Breast epithelium (tissue), 4 donors: ENCODE measurements at regions not wholly inside any gene's neighbourhood (a gene's known extent, or its start where the extent isn't known, plus 50 kb on each side); places are given as distances from the start of the nearest gene placed in this dataset.

Source experiments
- DNase-seq, 2 donors: peaks; one replicate each; pipeline ENCODE4 v3.0.0-alpha.2; 2019; ENCODE audit warnings: low spot score in 2 of 2
- H3K27ac ChIP-seq, 2 donors: fragments of 200-600 bp; sonication (generic) in 1 of 2; one replicate each; pipeline ENCODE4 v1.5.1; 2016 to 2019; ENCODE audit warnings: mild to moderate bottlenecking in 1 of 2
- H3K27me3 ChIP-seq, 2 donors: fragments of 200-600 bp; sonication (generic) in 1 of 2; one replicate each; pipeline versions ENCODE4 v1.5.1 to v1.6.0; 2017 to 2019; ENCODE audit warnings: control low read depth in 1 of 2, mild to moderate bottlenecking in 1 of 2
- H3K36me3 ChIP-seq: fragments of 200-600 bp; one replicate; pipeline ENCODE4 v1.5.1; 2019
- H3K4me1 ChIP-seq, 2 donors: fragments of 200-600 bp; sonication (generic); one replicate each; pipeline ENCODE4 v1.5.1; 2016 to 2019; ENCODE audit warnings: control low read depth in 1 of 2
- H3K4me3 ChIP-seq, 3 donors: fragments of 200-600 bp; sonication (generic); 1 replicate in 2 of 3; 2 replicates in 1 of 3; pipeline ENCODE4 v1.5.1; 2016 to 2019; ENCODE audit warnings: mild to moderate bottlenecking in 3 of 3, moderate library complexity in 2 of 3
- H3K9me3 ChIP-seq, 2 donors: fragments of 200-600 bp; sonication (generic) in 1 of 2; one replicate each; pipeline ENCODE4 v1.5.1; 2016 to 2019; ENCODE audit warnings: control low read depth in 1 of 2
- CTCF ChIP-seq, 3 donors: fragments of 450-650 bp; IDR thresholded peaks; one replicate each; pipeline ENCODE4 v1.5.1; 2016 to 2017; ENCODE audit warnings: antibody characterized with exemption in 3 of 3, mild to moderate bottlenecking in 3 of 3, moderate library complexity in 3 of 3
- POLR2A ChIP-seq: fragments of 450-650 bp; IDR thresholded peaks from one replicate; pipeline ENCODE4 v1.6.1; 2016; ENCODE audit warnings: antibody characterized with exemption, mild to moderate bottlenecking, moderate library complexity
- POLR2AphosphoS5 ChIP-seq, 3 donors: sonication (generic); formaldehyde crosslinking; IDR thresholded peaks; one replicate each; pipeline ENCODE4 v1.6.1; 2017; ENCODE audit warnings: antibody characterized with exemption in 3 of 3
- intact Hi-C: fragments of 100-400 bp; cut with DNase I; formaldehyde crosslinking; loops from one replicate; pipeline ENCODE4 v1.15.1; 2023; ENCODE audit warnings: low total_unique reads

- DNase-seq = no peak
- TF ChIP-seq POLR2A = no peak
- no peak for TF ChIP-seq CTCF (IDR thresholded peaks at IDR 0.05)
- TF ChIP-seq POLR2AphosphoS5 (IDR thresholded peaks at IDR 0.05) = no peak
- intact Hi-C loops = no loop called here
- no peaks in the 10 kb centered on the region for H3K36me3 ChIP-seq
- H3K27ac ChIP-seq = no peak overlapping the region
- no peaks in the 10 kb centered on the region for H3K27me3 ChIP-seq
- no peaks in the 10 kb centered on the region for H3K4me1 ChIP-seq
- no peaks in the 10 kb centered on the region for H3K9me3 ChIP-seq
- no peak overlapping the region for H3K4me3 ChIP-seq
Measured at GRCh38 chr11:80417681-80418080, 976.9 kb upstream of the TENM4 start.

GRCh38 chr11:80415580-80415979 lies 974.8 kb upstream of the TENM4 start:
- Histone ChIP-seq H3K36me3 (no peaks in the 10 kb centered on the region), H3K4me3 (no peak overlapping the region), H3K27me3 (no peaks in the 10 kb centered on the region), H3K27ac (no peak overlapping the region), H3K9me3 (peaks cover 0 to 11% of the 10 kb centered on the region in 2 donors), H3K4me1 (no peaks in the 10 kb centered on the region)
- TF ChIP-seq POLR2A = no peak
- TF ChIP-seq POLR2AphosphoS5 (IDR thresholded peaks at IDR 0.05) = no peak
- TF ChIP-seq CTCF (IDR thresholded peaks at IDR 0.05) = no peak
- DNase-seq = no peak
- intact Hi-C loops = no loop called here

GRCh38 chr11:80414181-80415165 lies 973.6 kb upstream of the TENM4 start:
- Histone ChIP-seq H3K27ac (no peak overlapping the region), H3K27me3 (no peaks in the 10 kb centered on the region), H3K36me3 (no peaks in the 10 kb centered on the region), H3K4me1 (no peaks in the 10 kb centered on the region), H3K9me3 (peaks cover 0 to 18% of the 10 kb centered on the region in 2 donors), H3K4me3 (peak overlapping the region in 1 of 3 donors; percentile 16)
- DNase-seq = no peak
- intact Hi-C loops = no loop called here
- no peak for TF ChIP-seq CTCF (IDR thresholded peaks at IDR 0.05)
- TF ChIP-seq POLR2A = no peak

- H3K4me1 ChIP-seq = no peaks in the 10 kb centered on the region
- H3K36me3 ChIP-seq = no peaks in the 10 kb centered on the region
- no peak for DNase-seq
- TF ChIP-seq POLR2A = no peak
- TF ChIP-seq CTCF (IDR thresholded peaks at IDR 0.05) = no peak
- no peak for TF ChIP-seq POLR2AphosphoS5 (IDR thresholded peaks at IDR 0.05)
- intact Hi-C loops = no loop called here
- no peak overlapping the region for H3K27ac ChIP-seq
- H3K4me3 ChIP-seq = no peak overlapping the region
- H3K9me3 ChIP-seq = peaks cover 0 to 18% of the 10 kb centered on the region in 2 donors
- H3K27me3 ChIP-seq = no peaks in the 10 kb centered on the region
Measured at GRCh38 chr11:80412604-80413003, 971.8 kb upstream of the TENM4 start.

- H3K27me3 ChIP-seq = no peaks in the 10 kb centered on the region
- no peak for DNase-seq
- no peaks in the 10 kb centered on the region for H3K9me3 ChIP-seq
- no peaks in the 10 kb centered on the region for H3K4me1 ChIP-seq
- intact Hi-C loops = no loop called here
- no peak overlapping the region for H3K27ac ChIP-seq
- no peak for TF ChIP-seq POLR2A
- TF ChIP-seq CTCF (IDR thresholded peaks at IDR 0.05) = no peak
- no peak for TF ChIP-seq POLR2AphosphoS5 (IDR thresholded peaks at IDR 0.05)
- no peak overlapping the region for H3K4me3 ChIP-seq
- H3K36me3 ChIP-seq = no peaks in the 10 kb centered on the region
Measured at GRCh38 chr11:80393210-80393609, 952.4 kb upstream of the TENM4 start.
